ENCODE measurements at regions not wholly inside any gene's neighbourhood (a gene's known extent, or its start where the extent isn't known, plus 50 kb on each side); places are given as distances from the start of the nearest gene placed in this dataset.

- no peak for DNase-seq (ENCODE audit: low spot score)
Observed at GRCh38 chr17:33475594-33475993, 182.5 kb upstream of the ASIC2 start.

GRCh38 chr17:33481652-33482051, 188.6 kb upstream of the ASIC2 start:
- no peak for DNase-seq (ENCODE audit: low spot score)

- no peak for DNase-seq (ENCODE audit: low spot score)
Observed at GRCh38 chr17:33482636-33483035, 189.5 kb upstream of the ASIC2 start.

- DNase-seq (ENCODE audit: low spot score): no peak
Observed at GRCh38 chr17:33484559-33484958, 191.5 kb upstream of the ASIC2 start.

GRCh38 chr17:33486135-33486885, 193.2 kb upstream of the ASIC2 start:
- no peak for DNase-seq (ENCODE audit: low spot score)

- DNase-seq (ENCODE audit: low spot score): no peak
Observed at GRCh38 chr17:33487187-33487879, 194.2 kb upstream of the ASIC2 start.

- DNase-seq (ENCODE audit: low spot score): no peak
Observed at GRCh38 chr17:33491871-33492481, 198.9 kb upstream of the ASIC2 start.

- DNase-seq (ENCODE audit: low spot score): no peak
Observed at GRCh38 chr17:33492731-33493265, 199.7 kb upstream of the ASIC2 start.

- no peak for DNase-seq (ENCODE audit: low spot score)
Observed at GRCh38 chr17:33493566-33493965, 200.5 kb upstream of the ASIC2 start.

GRCh38 chr17:33494151-33494550, 201.1 kb upstream of the ASIC2 start:
- no peak for DNase-seq (ENCODE audit: low spot score)

- DNase-seq (ENCODE audit: low spot score): no peak
Observed at GRCh38 chr17:33497623-33498022, 204.5 kb upstream of the ASIC2 start.

GRCh38 chr17:33498069-33498468, 205.0 kb upstream of the ASIC2 start:
- no peak for DNase-seq (ENCODE audit: low spot score)

- DNase-seq (ENCODE audit: low spot score): no peak
Observed at GRCh38 chr17:33499040-33499439, 205.9 kb upstream of the ASIC2 start.

- DNase-seq (ENCODE audit: low spot score): no peak
Observed at GRCh38 chr17:33500151-33500550, 207.1 kb upstream of the ASIC2 start.

GRCh38 chr17:33501185-33501584, 208.1 kb upstream of the ASIC2 start:
- DNase-seq (ENCODE audit: low spot score): no peak

GRCh38 chr17:33504571-33504970, 211.5 kb upstream of the ASIC2 start:
- DNase-seq (ENCODE audit: low spot score): no peak

GRCh38 chr17:33506889-33507650, 214.0 kb upstream of the ASIC2 start:
- DNase-seq (ENCODE audit: low spot score): no peak

GRCh38 chr17:33508215-33508614, 215.1 kb upstream of the ASIC2 start:
- DNase-seq (ENCODE audit: low spot score): no peak

GRCh38 chr17:33509331-33509730, 216.2 kb upstream of the ASIC2 start:
- no peak for DNase-seq (ENCODE audit: low spot score)

- DNase-seq (ENCODE audit: low spot score): no peak
Observed at GRCh38 chr17:33511670-33512069, 218.6 kb upstream of the ASIC2 start.

- no peak for DNase-seq (ENCODE audit: low spot score)
Observed at GRCh38 chr17:33512113-33512512, 219.0 kb upstream of the ASIC2 start.

- no peak for DNase-seq (ENCODE audit: low spot score)
Observed at GRCh38 chr17:33513769-33514168, 220.7 kb upstream of the ASIC2 start.

Measured in LoVo (cell line).